HTR-8/SVneo (cell line): ENCODE measurements at regions not wholly inside any gene's neighbourhood (a gene's known extent, or its start where the extent isn't known, plus 50 kb on each side); places are given as distances from the start of the nearest gene placed in this dataset.
"Not testable (repeated sequence)": the region's sequence is repeated elsewhere in the genome, so short reads cannot be mapped to it uniquely, and the experiment has no call there.

Experiments
- DNase-seq: peaks from one replicate; pipeline ENCODE4 v3.0.0; 2011; ENCODE audit warnings: low spot score, mixed read lengths; ENCODE audit not compliant: insufficient read length
- FAIRE-seq: peaks from 2 replicates; lab custom pipeline; 2011; peaks lifted over from hg19 to GRCh38; lab: Jason Lieb, UNC

DNA sequence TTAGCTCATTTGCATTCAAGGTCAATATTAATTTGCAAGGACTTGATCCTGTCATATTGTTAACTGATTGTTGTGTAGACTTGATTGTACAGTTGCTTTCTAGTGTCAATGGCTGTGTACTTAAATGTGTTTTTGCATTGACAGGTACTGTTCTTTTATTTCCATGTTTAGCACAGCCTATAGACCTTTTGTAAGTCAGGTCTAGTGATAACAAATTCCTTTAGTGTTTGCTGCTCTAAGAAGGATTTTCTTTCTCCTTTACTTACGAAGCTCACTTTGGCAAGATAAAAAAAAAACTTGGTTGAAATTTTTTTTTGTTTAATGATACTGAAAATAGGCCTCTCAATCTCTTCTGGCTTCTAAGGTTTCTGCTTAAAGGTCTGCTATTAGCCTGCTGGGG is 942.3 kb downstream of the QKI start:
- no peak for DNase-seq
- FAIRE-seq = no peak

DNA sequence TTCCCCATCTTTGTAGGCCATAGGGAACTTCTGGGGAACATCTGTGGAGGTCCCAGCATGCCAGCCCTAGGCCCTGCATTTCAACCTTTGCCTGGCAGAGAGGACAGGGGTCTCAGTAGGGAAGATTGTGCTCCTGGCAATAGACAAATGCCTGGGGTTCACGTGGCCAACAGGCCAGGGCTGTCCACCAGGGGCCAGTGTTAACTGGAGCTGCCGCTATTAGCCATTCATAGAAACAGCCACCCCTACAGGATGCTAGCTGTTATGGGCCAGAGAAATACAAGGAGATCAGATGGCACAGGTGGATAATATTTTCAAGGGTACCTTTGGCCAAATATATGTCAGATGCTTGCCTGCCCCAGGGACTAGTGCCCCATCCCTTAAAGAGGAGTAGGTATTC is 932.9 kb downstream of the QKI start:
- FAIRE-seq (no peak), DNase-seq (no peak)

DNA sequence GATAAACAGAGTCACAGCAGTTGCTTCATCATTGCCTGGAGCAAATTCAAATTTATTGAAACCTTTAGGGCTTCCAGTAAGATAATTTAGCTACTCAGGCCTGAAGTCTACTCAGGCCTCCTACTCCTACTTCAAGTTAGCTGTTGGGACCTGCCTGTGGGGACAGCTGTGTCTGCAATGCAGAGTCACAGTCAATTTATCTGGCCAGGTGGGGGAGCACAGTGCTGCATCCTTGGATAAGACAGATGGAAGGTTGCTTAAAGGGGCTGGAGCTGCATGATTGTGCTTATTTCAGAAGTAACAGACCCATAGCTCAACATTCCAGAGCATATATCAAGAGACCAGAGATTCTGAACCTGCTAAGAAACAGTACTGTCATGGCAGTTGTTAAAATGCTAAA is 932.1 kb downstream of the QKI start:
- no peak for FAIRE-seq
- DNase-seq = no peak

DNA sequence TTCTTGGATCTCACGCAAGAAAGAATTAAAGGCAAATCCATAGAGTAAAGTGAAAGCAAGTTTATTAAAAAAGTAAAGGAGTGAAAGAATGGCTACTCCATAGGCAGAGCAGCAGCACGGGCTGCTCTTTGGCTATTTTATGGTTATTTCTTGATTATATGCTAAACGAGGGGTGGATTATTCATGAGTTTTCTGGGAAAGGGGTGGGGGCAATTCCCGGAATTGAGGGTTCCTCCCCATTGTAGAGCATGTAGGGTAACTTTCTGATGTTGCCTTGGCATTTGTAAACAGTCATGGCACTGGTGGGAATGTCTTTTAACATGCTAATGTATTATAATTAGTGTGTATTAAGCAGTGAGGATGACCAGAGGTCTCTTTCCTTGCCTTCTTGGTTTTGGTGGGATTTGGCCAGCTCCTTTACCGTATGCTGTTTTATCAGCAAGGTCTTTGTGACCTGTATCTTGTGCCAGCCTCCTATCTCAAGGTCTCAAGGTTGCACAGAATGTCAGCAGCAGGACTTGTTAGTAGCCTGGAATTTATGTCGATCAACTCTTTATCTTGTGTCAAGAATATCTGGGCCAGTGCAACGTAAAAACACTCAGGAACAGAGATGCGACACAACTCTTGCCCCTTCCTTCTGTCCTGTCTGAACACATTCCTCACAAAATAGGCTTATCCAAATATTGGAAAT is 931.4 kb downstream of the QKI start:
- no peak for FAIRE-seq

DNA sequence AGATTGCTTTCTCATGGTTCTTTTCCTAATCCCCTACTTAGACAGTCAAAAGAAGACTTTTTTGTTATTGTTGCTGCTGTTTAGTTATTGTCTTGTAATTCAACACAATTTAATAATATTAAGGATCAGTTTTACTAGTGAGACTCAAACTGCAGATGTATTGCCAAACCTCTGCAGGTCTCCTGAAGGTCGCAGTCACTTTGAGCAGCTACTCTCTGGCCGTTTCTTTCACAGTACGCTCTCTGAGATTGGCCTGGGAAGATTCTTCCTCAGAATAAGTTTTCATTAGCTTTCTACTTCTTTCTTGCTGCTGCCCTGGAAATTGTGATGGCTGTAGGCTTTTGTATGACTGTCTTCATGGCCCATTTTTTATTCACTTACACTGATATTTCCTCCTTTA is 930.8 kb downstream of the QKI start:
- FAIRE-seq = no peak
- no peak for DNase-seq

More for the DNA sequence above, 931.4 kb downstream of the QKI start:
- no peak for DNase-seq

DNA sequence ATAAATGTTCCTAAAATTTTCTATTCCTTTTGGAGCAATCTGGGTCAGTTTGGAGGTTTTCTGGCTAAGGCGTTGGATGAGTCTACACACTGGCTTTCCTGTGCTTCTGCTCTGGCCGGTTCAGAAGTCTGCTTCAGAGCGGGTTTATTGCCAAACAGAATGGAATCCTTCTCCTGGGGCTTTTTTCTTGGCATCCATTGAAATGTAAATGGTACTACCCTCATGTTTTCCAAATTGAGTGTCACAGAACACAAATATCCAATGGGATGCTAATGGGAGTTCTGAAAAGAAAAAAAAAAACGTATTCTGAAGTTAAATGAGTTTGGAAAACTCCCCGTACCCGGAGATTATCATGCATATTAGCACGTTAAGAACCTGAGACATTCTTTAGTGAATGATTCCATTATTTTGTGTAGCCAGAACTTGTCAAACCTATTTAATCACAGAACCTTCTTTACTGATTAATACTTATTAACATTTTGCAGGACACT is 930.3 kb downstream of the QKI start:
- FAIRE-seq = no peak
- DNase-seq = no peak

DNA sequence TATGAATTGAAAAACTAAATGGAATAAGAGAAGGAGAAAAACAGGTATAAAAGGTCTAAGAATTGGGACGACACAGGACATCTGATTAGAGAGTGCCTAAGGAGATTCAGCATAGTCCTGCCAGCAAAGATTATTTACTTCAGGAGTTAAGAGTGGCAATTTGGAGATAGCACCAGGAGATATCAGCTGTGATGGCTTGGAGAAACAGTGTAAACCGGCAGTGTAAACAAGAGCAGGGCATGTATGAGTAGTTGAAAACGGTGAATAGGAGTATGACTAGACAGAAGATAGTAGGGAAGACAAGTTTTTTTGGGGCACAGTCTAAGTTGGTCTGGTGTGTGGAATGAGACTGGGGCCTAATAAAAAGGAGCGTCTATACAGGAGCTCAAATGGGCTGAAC is 924.9 kb downstream of the QKI start:
- not testable (repeated sequence) for FAIRE-seq

DNA sequence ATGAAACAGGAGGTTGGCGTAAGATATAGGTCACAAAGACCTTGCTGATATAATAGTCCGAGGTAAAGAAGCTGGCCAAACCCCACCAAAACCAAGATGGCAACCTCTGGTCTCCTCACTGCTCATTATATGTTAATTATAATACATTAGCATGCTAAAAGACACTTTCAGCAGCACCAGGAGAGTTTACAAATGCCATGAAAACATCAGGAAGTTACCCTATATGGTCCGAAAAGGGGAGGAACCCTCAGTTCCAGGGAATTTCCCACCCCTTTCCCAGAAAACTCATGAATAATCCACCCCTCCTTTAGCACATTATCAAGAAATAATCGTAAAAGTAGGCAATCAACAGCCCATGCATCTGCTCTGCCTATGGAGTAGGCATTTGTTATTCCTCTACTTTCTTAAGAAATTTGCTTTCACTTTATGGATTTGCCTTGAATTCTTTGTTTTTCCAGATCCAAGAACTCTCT is 923.4 kb downstream of the QKI start:
- FAIRE-seq (no peak), DNase-seq (no peak)

More for the DNA sequence above, 924.9 kb downstream of the QKI start:
- DNase-seq = not testable (repeated sequence)

DNA sequence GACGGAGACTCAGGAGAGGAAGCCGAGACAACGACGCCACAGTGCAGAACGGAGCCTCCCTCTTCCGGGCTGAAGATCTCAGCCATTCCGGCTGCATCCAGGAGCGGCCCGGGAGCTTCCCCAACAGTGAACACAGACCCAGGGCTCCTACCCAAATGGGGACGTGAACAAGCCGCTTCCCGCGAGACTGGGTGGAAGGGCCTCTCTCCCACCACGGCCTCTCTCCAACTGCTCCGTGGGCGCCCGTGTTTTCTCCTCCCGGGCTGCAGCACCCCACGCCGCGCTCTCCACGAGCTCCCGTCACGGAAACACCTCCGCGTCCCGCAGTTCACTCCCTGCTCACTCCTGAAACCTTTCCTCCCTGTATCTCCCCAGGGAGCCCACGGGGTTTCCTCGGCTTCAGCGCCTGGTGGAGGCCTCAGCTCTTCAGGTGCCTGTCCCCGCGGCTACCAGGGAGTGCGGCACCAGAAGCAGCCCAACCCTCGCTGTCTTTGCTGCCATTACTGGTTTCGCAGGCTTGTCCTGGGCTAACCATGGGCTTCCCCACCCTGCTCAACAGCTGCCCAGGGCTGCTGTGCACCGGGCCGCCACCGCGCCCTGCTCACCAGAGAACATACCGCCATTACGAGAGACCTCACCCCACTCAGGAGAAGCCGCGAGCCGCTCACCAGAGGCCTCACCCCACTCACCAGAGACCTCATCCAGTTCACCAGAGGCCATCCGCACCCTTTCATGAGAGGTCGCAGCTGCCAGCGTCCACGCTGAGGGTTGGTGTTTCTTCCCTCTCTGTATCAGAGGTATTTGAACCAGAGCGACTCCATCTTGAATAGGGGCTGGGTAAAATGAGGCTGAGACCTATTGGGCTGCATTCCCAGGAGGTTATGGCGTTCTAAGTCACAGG is 922.8 kb downstream of the QKI start:
- no peak for FAIRE-seq
- DNase-seq = no peak

DNA sequence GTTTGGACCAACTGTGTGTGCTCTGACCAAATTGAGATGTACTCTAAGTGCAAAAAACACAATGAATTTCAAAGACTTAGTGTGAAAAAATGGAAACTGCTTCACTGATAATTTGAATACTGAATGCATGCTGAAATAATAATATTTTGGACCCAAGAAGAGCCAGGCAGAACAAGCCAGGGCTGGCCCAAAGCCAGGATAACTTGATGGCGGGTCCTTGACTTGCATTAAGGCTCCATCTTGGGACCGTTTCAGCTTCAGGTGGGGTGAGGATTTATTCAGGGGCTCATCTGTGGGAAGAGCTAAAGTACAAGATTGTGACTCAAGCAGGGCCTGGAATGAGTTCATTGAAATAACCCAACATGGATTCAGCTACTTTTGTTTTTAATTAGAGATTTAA is 921.9 kb downstream of the QKI start:
- no peak for DNase-seq
- FAIRE-seq = no peak

DNA sequence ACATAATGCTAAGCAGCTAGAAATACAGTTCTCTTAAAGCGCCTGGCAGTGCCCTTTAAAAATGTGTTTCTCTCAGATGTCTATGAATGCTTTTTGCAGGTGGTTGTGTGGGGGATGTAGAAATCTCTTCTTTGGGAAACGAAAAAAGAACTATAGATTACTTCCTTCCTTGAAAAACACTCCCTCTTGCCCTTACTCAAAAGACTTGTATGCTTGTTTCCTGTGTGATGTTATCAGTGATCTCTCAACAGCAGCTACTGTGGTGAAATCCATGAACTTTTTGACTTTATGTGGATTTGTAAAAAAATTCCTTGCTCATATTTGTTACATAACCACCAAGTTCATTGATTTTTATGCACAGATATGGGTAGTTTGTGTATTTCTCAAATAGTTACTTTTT is 916.5 kb downstream of the QKI start:
- no peak for FAIRE-seq

DNA sequence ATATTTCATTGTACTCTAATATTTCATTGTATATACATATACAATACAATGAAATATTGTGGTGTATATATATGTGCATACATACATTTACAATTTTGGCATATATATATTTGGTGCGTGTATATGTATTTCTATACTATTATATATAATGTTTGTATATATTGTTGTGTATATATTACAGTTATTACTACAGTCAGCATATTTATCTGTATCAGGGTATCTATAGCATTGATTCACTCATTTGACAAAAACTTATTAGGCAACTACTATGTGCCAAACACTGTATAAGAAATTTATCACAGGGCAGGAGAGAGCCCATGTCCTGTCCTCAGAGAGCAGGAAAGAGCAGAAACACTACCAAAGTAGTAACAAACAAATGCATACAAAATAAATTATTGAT is 910.6 kb downstream of the QKI start:
- DNase-seq = no peak
- FAIRE-seq = no peak

More for the DNA sequence above, 916.5 kb downstream of the QKI start:
- DNase-seq = no peak

DNA sequence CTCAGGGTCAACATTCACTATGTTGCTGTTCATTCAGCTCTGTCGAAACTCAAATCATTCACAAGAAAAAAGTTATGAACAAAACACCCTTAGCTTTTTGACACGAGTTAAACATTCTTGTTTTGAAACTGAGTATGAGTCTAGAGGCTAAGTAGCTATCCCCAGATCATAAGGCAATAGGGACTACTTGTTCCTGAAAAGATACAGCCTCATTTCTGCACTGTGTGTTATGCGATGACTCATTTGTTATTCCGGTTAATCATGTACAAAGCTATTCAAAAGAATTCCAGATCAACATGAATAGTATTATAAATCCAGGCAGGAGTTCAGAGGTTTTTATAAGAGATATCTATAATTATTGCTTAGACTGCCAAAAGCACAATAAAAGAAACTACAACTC is 908.0 kb downstream of the QKI start:
- peak; percentile 29 for DNase-seq
- no peak for FAIRE-seq

DNA sequence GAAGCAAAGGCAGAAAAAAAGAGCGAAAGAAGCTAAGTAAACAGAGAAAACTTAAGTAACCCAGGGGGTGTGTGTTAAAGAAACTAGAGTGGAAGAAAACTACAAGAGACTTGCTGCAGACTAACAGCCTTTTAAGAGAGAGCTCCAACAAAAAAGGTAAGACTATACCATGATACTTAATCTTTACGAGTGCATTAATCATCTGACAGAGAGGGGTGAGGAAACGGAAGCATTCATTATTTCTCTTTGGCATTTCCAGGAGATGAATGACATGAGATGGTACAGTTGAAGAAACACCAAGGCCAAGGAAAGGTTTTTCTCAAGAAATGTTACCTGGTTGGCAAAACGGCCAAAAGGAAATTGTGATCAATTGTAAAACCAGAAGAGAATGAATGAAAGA is 906.8 kb downstream of the QKI start:
- FAIRE-seq = no peak

DNA sequence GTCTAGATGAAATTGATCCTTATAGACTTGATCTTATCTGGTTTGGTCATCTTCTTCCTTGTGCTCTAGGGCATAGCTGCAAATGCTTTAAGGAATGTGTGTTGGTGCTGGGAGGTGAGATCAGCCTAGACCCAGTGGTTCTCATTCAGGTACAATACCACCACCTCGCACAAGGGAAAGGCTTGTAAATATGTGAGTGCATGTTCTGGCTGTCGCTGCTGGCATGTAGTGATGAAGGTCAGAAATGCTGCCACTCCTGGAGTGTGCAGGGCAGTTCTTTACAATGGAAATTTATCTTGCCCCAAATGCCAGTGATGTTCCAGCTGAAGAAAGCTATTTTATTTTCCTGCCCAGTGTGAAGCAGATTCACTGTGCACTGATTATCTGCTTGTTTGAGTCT is 900.9 kb downstream of the QKI start:
- FAIRE-seq (no peak), DNase-seq (no peak)

More for the DNA sequence above, 906.8 kb downstream of the QKI start:
- no peak for DNase-seq

DNA sequence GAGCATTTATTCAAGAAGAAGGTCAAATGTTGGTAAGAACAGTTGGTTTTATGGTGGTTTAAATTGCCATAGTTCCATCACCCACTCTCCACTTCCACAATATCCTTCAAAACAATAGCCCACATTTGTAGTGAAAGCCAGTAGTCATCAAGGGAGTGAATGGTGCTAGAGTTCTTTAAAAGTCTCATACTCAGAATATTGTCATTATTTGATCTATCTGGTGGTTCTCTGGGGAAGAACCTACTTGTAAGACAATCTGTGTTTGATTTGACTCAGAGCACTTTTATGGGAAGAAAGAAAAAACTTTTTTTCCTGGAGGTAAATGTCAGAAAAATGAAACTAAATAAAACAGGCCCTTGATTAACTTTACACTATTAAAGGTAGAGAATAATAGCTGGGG is 893.8 kb downstream of the QKI start:
- FAIRE-seq = no peak

DNA sequence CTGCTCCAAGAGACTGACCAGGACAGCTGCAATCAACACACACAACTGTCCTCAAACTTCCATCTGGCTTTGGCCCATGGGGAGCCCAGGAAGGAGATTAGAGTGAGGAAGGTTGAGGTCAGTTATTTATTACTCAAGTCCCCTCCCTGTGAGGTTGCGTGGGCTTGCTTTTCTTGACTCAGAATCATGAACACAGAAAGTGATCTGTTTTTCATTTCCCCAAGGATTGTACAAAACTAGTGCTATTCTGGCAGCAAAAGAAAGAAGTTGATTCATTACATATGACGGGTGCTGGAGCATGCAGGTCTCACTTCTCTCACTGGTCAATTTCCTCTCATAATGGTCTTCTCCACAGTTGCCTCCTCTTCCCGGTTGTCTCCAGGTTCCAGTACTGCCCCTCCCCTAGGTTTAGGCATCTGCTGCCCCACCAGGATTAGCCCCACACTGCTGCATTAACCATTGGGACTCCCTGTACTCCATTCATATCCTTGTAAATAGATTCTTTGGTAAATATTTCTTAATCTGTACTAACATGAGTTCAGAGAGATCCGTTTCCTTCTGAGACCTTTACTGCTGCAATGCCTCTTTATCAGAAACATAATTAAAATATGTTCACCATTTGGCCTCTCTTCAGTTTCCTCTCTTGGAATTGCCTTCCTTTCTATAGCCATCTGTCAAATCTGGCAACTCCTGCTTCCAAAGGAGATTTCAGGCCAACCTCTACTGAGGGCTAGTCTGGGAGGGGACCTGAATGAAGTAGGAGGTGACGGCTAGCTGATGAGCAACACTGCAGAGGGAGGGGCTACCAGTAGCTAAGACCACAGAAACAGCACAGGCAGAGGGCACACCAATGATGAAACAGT is 888.8 kb downstream of the QKI start:
- no peak for FAIRE-seq

More for the DNA sequence above, 893.8 kb downstream of the QKI start:
- DNase-seq = no peak

DNA sequence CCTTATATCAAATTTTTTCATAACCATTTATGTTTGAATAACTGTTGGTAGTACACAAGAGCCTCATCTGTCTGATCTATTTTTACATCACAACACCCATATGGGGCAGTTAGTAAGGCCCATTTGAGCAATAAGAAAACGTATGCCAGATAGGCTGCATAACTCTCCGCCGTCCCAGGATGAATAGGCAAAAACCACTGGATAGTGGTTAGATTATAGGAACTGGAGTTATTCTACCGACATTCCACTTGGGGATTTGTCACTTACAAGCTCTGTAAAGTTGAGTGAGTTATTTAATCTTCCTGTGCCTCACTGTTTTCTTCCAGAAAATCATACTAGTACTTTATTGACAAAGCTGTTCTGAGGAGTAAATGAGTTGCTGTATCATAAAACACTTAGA is 881.9 kb downstream of the QKI start:
- DNase-seq (no peak), FAIRE-seq (no peak)

More for the DNA sequence above, 888.8 kb downstream of the QKI start:
- DNase-seq = no peak

DNA sequence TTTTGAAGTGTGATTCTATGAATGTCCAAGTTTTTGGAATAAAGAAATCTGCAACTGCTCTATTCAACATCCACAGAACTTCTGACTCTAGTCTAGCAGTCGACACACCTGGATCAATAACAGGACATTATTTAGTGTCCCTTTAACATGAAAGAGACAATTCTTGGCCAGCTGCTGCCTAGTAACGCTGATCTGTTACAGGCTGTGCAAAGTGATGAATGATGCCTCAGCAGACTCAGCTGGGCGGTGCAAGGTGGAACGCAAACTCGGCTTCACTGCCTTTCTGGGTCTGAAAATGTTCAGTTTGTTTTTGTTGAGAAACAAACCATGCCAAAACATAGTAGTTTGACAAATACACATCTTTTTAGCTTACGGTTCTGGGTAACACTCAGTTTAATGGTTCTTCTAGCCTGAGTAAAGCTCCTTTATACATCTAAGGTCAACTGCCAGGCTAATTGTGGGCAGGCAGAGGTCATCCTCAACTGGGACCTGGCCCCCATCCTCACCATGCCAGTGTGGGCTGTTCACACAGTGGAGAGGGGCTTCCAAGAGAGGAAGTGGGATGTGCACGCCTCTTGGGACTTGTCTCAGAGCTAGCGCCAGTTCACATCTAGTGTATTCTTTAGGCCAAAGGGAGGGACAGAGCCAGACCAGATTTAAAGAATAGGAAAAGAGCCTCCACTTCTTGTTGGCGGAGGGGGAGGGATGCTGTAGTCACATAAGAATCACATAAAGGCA is 879.7 kb downstream of the QKI start:
- no peak for FAIRE-seq
- DNase-seq = no peak

DNA sequence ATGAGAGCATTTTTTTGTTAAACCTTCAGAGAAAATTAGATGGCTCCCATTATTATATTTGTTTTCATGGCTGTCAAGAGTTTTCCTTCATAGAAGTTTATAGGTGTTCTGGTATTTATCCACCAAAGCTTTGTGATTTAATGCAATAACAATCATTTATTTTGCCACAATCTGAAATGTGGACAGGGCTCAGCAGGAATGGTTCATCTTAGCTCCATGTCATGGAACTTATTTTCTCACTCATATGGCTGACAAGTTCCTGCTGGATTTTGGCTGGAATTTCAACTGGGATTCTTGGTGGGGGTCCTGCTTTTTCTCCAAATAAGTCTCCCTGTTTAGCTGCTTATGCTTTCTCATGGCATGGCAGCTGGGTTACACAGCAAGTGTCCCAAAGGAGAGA is 876.7 kb downstream of the QKI start:
- no peak for FAIRE-seq
- no peak for DNase-seq
